Adipocyte (in vitro differentiated cells): ENCODE measurements at regions not wholly inside any gene's neighbourhood (a gene's known extent, or its start where the extent isn't known, plus 50 kb on each side); places are given as distances from the start of the nearest gene placed in this dataset.
"Not testable (repeated sequence)": the region's sequence is repeated elsewhere in the genome, so short reads cannot be mapped to it uniquely, and the experiment has no call there.

ENCODE experiments used
- DNase-seq: peaks from one replicate; pipeline ENCODE4 v3.0.0-alpha.2; 2015; ENCODE audit warnings: low read depth
- H3K27me3 ChIP-seq: replicated peaks from 2 replicates; pipeline ENCODE4 v1.7.0; 2013; ENCODE audit warnings: mild to moderate bottlenecking, low read length, moderate library complexity; ENCODE audit not compliant: control insufficient read depth, insufficient read depth
- H3K36me3 ChIP-seq: 2 replicates; pipeline ENCODE4 v1.7.0; 2013; ENCODE audit warnings: low read length, mild to moderate bottlenecking, moderate library complexity; ENCODE audit not compliant: control insufficient read depth, insufficient read depth, severe bottlenecking
- H3K4me1 ChIP-seq: 2 replicates; pipeline ENCODE4 v1.7.0; 2013; ENCODE audit warnings: mild to moderate bottlenecking, low read length, moderate library complexity; ENCODE audit not compliant: control insufficient read depth, insufficient read depth
- H3K4me3 ChIP-seq: 2 replicates; pipeline ENCODE4 v1.7.0; 2013; ENCODE audit warnings: mild to moderate bottlenecking, low read length, moderate library complexity
- H3K9ac ChIP-seq: 2 replicates; pipeline ENCODE4 v1.7.0; 2013; ENCODE audit warnings: mild to moderate bottlenecking, low read length, moderate library complexity
- H3K9me3 ChIP-seq: 2 replicates; pipeline ENCODE4 v1.7.0; 2013; ENCODE audit warnings: mild to moderate bottlenecking, low read length, moderate library complexity; ENCODE audit not compliant: control insufficient read depth

DNA sequence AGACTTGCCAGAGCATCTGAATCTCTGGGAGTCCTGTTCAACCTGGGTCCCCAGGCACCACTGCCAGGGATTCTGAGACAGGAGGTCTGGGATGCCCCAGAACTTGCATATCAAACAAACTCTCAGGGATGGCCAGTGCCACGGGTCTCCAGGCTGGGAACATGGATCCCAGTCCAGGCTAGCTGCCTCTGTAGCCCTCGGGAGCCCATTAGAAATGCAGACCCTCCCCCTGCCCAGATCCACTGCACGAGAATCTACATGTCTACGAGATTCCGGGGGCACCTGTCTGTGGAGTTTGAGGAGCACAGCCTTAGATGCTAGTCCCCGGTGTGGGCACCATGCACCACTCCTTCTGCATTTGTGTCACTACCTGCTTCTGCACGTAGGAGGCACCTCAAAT, 183.9 kb downstream of the NPIPB11 start:
- H3K36me3 ChIP-seq, DNase-seq, H3K9me3 ChIP-seq, H3K4me3 ChIP-seq, H3K9ac ChIP-seq, H3K27me3 ChIP-seq: not testable (repeated sequence)
- peaks cover 22% of the 10 kb centered on the region for H3K4me1 ChIP-seq

GRCh38 chr16:29222008-29222407, 184.5 kb downstream of the NPIPB11 start:
- H3K4me3 ChIP-seq, H3K36me3 ChIP-seq, H3K9me3 ChIP-seq, DNase-seq, H3K27me3 ChIP-seq: not testable (repeated sequence)
- Histone ChIP-seq H3K4me1 (peaks cover 26% of the 10 kb centered on the region), H3K9ac (peak overlapping the region; percentile 54)

- H3K9me3 ChIP-seq, H3K27me3 ChIP-seq, H3K36me3 ChIP-seq: not testable (repeated sequence)
- Histone ChIP-seq H3K4me3 (peak overlapping the region; percentile 54), H3K9ac (peak overlapping the region; percentile 67), H3K4me1 (peaks cover 28% of the 10 kb centered on the region)
- DNase-seq: peak; percentile 93
Observed at GRCh38 chr16:29221281-29221955, 185.1 kb downstream of the NPIPB11 start.

DNA sequence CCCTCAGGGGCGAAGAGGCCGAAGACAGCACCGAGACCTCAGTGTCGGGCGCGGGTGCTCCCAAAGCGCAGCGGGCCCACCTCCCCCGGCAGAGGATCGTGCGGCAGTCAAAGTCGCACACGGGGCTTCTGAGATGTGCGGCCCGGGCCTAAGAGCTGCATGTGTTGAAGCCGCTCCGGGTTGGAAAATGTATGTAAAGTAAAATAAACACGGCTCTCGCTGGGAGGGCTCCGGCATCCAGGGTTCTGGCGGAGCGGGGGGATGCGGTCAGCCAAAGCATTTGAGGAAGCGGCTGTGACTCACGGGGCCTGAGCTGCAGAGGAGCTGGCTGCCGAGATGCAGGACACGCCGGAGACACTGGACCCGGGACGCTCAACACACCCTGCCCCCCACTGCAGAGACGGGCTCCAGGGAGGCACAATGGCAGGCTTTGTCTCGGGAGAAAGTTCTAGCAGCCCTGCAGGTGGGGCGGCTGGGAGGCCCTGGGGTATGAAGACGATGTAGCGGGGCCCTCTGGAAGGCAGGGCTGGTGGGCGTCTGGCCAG, 185.8 kb downstream of the NPIPB11 start:
- Histone ChIP-seq H3K9ac (peak overlapping the region; percentile 84), H3K4me3 (peak overlapping the region; percentile 78), H3K4me1 (peaks cover 28% of the 10 kb centered on the region)
- not testable (repeated sequence) for H3K9me3 ChIP-seq, H3K27me3 ChIP-seq, H3K36me3 ChIP-seq
- DNase-seq: peak; percentile 83

- Histone ChIP-seq H3K9ac (peak overlapping the region; percentile 84), H3K4me3 (peak overlapping the region; percentile 78), H3K4me1 (peaks cover 28% of the 10 kb centered on the region)
- not testable (repeated sequence) for H3K36me3 ChIP-seq, H3K9me3 ChIP-seq, H3K27me3 ChIP-seq
- peak; percentile 31 for DNase-seq
Observed at GRCh38 chr16:29219966-29220646, 186.4 kb downstream of the NPIPB11 start.

DNA sequence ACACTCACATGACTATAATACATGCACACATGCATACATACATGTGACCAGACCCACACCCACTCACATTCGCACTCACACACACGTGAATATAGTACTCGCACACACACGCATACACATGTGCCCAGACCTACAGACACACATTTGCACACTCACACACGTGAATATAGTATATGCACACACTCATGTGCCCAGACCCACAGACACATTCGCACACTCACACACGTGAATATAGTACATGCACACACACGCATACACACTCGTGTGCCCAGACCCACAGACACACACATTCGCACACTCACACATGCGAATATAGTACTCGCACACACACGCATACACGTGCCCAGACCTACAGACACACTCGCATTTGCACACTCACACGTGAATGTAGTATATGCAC, 186.9 kb downstream of the NPIPB11 start:
- peaks cover 30% of the 10 kb centered on the region for H3K4me1 ChIP-seq
- H3K36me3 ChIP-seq, H3K27me3 ChIP-seq, DNase-seq, H3K9me3 ChIP-seq: not testable (repeated sequence)
- peak overlapping the region; percentile 84 for H3K9ac ChIP-seq
- peak overlapping the region; percentile 78 for H3K4me3 ChIP-seq

DNA sequence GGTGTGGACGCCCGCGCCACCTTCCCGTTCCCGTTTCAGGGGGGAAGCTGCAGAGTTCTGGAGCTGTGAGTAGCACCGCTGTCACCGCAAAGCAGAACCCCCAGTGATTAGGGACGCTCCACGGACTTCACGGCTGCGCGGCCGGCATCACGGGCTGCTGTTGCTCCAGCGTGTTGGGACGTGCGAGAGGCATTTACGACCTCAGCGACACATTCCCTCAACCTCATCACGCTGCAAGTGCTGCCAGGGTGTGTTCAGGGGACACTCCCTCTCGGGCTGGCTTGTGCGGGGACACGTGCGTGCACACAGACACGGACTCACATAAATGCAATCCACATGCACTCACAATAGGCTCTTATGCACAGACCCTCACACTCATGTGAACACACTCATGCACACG, 187.9 kb downstream of the NPIPB11 start:
- not testable (repeated sequence) for DNase-seq, H3K36me3 ChIP-seq, H3K27me3 ChIP-seq, H3K9me3 ChIP-seq
- peak overlapping the region; percentile 78 for H3K4me3 ChIP-seq
- H3K9ac ChIP-seq: peak overlapping the region; percentile 84
- H3K4me1 ChIP-seq: peaks cover 30% of the 10 kb centered on the region

GRCh38 chr16:29218171-29218570, 188.3 kb downstream of the NPIPB11 start:
- not testable (repeated sequence) for H3K4me3 ChIP-seq, H3K9ac ChIP-seq, DNase-seq, H3K36me3 ChIP-seq, H3K27me3 ChIP-seq, H3K9me3 ChIP-seq
- peaks cover 30% of the 10 kb centered on the region for H3K4me1 ChIP-seq

GRCh38 chr16:29217752-29218126, 188.8 kb downstream of the NPIPB11 start:
- not testable (repeated sequence) for H3K27me3 ChIP-seq, H3K9ac ChIP-seq, H3K9me3 ChIP-seq, DNase-seq, H3K4me3 ChIP-seq, H3K36me3 ChIP-seq
- peaks cover 30% of the 10 kb centered on the region for H3K4me1 ChIP-seq

DNA sequence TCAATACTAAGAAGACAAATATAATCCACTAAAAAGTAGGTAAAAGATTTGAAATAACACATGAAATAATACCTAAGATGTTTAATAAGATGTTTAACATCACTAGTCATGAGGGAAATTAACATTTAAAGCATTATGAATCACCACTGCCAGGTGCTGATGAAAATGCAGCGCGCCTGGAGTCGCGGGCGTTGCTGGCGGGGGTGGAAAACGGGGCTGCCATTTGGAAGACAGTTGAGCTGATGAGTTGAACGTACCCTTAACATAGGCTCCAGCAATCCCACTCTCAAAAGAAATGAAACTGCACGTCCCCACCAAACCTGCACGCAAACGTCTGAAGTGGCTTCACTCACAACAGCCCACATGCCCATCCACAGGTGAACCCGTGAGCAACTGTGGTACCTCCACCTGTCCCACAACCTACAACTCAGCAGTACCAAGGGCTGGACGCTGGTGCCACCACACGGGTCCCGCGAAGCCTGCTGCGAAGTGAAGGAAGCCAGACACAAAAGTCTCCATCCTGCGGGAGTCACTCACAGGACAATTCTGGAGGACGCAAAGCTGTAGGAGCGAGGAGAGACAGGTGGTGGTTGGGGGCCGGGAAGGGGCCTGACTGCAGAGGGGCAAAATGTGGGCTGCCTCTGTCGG, 189.3 kb downstream of the NPIPB11 start:
- Histone ChIP-seq H3K4me3 (peak overlapping the region; percentile 24), H3K4me1 (peaks cover 30% of the 10 kb centered on the region)
- not testable (repeated sequence) for H3K9ac ChIP-seq, H3K9me3 ChIP-seq, H3K27me3 ChIP-seq, DNase-seq, H3K36me3 ChIP-seq

- H3K36me3 ChIP-seq, H3K9ac ChIP-seq, H3K4me3 ChIP-seq, DNase-seq, H3K27me3 ChIP-seq, H3K4me1 ChIP-seq, H3K9me3 ChIP-seq: not testable (repeated sequence)
Observed at GRCh38 chr16:29213770-29214169, 192.7 kb downstream of the NPIPB11 start.
